ENCODE measurements at regions not wholly inside any gene's neighbourhood (a gene's known extent, or its start where the extent isn't known, plus 50 kb on each side); places are given as distances from the start of the nearest gene placed in this dataset.

DNA sequence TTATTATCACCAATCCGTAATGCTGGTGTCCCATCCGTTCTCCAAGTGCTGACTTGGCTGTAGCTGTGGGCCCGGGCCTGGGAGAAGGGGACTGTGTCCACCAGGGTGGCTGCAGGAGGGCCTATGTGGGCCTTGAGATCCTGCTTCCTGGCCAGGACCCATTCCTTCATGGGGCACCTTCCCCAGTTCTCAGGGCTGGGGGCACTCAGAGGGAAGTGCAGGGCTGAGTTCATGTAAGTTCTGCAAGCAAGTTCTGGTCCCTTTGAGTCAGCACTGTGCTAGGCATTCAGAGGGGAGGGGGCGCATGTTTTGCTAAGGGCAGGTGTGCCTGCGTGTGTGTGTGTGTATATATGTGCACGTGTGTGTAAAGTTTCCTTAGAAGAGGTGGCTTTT is 94.0 kb downstream of the GLI2 start:
- no peak for DNase-seq

DNA sequence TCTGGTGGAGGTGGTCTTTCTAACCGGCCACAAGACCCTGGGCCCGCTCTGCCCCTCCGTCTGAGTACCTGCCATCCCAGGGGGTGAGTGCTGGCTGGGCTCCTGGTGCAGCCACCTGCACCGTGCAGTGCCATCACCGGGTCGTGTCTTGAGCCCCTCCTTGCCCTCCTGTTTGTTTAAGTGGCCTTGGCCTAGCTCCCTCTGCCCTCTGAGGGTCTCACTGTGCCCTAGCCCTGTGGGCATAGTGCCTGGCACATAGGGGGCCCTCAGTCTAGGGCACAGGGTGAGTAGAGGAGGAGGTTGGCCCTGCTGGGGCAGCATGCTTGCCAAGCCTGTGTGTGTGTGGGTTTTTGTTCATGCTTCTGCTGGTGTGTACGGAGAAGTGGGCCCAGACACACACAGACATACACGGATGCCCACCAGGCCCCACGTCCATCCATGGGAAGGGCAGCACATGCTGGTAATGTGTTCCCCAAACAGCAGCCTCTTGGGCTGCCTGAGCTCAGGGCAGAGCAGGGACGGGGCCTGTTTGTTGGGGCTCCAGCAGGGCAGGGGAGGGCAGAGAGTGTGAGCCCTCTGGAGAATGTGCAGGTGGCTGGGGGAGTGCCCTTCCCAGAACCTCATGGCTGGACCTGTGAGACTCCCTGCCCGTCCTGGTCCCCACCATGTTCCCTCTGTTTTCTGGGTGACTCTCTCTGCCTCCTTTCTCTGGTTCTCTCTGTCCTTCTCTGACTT is 94.6 kb downstream of the GLI2 start:
- DNase-seq: no peak

DNA sequence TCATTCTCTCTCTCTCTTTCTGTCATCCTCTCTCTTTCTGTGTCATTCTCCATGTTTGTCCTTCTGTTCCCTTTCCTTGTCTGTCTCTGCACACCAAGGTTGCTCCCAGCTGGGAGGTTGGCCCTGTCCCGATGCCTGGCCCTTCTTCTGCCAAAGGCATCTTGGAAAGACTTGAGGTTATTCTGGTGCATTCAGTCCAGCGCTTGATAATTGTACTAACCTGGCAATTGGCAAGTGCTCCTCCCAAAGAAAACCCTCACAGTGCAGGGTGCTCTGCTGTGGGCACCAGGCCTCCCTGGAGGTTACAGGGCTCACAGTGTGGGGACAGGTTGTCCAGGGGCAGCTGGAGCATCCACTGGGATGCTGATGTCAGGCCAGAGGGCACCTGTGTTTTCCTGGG is 95.4 kb downstream of the GLI2 start:
- DNase-seq: no peak

DNA sequence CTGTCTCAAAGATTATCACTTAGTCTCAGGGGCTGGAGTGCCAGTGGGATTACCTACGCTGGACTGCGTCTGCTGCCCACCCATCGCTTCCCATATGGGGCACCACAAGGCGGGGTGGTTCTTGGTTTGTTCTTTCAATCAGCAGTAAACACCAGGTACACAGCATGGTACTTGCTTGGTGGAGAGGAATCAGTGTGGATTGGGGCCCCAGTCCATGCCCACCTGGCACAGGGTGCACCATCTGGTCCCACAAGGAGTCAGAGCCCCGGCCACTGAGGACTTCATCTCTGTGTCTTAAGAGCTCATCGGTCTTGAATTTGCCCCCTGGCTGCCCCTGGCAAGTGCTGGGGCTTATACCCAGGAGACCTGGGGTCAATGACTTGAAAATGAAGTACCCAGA is 96.2 kb downstream of the GLI2 start:
- no peak for DNase-seq

DNA sequence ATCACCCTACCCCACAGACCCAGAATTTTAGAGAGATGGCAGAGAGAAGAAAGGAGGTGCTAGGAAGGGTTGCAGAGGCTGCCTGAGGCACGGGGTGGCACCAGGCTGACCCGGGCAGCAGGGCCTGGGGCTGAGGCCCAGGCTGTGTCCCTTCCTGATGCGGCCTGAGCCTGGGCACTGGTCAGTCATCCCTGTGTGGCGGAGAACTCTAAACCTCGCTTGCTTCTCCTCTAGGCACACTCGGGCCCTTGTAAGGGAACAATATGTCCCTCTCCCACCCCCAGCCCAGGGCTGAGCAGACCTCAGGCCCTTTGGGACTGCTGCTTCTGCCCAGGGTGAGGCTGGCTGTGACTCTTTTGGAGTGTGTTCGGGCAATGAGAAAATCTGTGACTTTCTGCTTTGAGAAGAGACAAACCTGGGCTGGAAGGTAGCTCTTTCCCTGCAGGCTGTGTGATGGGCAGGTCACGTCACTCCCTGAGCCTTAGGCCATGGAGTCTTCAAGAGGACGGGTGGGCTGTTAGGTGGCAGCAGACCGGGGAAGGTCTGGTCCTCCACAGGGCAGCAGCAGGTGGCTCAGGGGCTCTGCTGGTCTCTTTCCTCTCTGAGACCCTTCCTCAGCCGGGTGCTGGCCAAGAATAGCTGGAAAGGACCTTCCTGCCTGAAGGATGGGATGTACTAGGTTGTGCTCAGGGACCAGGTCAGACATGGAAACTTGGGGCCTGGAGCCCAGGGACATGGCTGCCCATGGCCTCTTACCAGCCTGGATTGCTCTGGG is 96.8 kb downstream of the GLI2 start:
- DNase-seq: no peak

DNA sequence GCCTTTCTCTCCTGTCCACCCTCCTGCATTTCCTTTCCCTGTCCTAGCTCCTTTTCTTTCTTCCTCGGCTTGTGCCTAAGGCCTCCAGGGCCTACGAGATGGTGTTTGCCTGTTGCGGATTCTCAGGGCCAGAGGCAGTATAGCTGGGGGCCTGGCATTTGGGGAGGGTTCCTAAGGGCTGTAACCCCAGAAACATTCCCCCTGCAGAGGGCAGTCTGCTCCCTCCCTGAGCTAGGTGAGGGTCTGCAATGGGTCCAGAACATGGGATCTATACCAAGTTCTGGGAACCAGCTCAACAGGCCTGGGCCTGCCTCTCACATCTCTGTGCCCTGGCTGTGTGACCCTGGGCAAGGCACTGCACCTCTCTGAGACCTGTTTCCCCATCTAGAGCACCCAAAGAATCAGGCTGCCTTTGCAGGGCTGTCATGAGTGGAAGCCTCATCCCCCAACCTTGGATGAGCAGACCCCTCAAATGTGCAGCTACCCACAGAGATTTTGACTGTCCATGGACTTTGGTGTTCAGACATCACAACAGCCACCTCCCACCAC is 97.5 kb downstream of the GLI2 start:
- no peak for DNase-seq

DNA sequence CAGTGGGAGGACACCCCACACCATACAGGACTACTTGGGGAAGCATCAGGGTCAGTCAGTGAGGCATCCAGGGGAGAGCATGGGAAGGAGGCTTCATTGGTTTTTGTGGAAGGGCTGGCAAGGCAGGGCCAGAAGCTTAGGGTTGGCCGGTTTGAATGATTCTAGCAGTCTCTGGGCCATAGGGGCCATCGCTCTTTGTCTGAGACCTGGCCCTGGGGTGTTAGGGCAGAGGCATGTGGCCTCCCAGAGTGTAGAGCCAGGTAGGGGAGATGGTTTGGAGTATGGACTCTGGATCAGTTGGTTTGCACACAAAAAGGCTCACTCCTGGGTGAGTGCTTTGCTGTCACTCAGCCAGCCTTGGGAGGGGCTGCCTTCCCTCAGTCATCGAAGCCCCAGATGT is 98.5 kb downstream of the GLI2 start:
- no peak for DNase-seq

DNA sequence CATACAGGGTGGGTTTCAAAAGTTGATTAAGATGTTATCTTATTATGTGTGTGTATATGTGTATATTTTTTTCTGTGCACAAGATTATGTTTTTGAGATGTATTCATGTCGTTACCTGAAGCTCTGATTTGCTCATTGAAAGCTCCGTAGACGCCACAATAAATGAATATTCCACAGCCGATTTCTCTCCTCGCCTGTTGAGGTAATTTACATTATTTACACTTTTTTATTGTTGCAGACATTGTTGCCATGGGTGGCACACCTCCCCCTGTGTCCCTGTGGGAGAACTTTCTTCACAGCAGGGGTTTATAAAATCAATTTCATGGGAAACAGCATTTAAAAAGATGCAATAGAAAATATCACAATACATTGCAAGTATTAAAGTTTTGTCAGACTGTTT is 100.6 kb downstream of the GLI2 start:
- DNase-seq: no peak

DNA sequence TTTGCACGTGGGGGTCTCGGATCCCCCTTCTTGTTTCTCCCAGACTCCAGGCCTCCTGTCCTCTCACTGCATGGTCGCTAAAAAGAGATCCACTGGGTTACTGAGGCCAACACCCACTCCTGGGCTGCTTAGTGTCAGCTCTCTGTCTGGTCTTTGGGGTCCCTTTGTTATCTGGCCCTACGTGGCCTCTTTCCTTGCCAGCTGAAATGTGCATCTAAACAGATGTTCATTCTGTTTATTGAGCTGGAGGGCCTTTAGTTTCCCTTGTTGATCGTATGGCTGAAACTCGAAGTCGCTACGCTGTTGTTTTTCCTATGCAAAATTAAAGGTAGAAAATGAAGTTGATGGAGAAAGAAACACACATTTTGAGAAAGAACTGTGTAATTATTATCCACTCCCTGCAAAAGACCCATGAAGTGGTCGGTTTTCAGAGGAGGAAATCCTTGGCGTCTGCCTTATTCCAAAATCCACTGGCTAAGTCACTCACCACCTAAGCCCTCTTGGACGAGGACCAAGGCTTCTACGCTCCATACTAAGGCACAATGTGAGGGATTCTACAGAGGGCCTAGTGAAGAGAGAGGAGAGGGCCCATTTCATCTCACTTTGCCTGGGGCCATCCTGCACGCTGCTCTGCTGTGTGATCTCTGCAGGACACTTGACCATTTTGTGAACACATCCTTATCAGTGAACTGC is 105.3 kb downstream of the GLI2 start:
- DNase-seq: no peak

DNA sequence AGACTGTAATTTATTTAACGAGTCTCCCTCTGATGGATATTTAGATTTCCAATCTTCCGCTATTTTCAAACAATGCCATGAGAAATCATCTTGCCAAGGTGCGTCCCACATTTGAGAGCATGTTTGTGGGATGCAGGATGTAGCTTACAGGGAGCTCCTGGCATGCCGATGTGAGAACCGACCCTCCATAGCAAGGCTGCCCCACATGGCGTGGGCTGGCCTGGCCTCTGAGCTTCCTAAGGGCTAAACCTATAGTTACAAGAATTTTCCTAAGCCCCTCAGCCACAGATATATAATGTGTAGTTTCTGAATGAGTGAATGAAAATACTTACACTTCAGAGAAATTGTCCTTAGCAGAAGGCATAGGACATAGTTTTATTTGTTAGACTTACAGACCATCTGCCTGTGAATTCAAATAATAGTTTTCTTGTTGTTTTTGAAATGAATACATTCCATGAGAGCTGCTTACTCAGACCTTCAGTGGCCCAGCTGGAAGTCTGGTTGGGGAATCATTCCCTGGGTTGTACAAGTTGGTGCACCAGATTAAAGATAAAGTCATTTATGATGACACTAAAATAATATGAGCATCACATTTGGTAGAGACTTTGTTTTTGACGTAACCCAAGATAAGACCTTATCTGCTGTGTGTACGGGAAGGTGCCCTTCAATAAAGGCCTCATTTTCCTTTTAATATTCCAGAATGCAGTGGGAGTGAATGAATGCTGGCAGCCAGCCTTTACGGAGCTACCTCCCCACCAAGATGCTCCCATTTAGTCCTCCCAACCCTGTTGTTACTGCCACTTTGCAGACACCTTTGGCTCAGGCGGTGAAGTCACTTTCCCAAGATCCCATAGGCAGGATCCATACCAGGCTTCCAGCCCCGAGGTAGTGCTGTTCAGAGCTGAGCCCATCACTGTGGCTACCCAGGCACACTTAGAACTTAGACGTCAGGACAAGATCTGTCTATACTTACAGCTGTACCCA is 107.1 kb downstream of the GLI2 start:
- no peak for DNase-seq

DNA sequence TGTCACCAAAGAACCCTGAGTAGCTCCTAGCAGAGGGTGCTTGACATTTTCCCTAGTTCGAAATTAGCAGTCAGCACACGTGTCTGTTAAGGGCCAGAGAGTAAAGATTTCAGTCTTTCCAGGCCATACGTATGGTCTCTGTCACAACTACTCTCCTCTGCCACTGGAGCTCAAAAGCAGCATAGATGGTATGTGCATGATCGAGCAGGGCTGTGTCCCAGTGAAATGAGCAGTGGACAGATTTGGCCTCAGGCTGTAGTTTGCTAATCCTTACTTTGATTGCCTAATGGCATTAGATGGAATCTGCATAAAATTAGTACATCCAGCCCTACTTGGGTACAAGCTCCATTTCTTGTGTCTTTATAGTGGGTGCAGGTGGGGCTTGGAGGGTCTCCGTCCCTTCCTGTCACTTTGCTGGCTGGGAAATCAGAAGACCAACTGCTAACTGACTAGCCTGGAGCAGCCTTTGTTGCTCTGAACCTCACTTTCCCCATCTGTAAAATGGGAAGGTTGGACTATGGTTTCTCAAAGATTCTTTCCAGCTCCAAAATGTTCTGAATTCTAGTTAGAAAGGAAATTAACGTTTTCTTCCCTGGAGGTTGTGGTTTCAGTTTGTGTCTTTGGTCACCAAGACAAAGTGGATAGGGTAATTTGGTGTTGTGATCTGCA is 108.5 kb downstream of the GLI2 start:
- DNase-seq: no peak

DNA sequence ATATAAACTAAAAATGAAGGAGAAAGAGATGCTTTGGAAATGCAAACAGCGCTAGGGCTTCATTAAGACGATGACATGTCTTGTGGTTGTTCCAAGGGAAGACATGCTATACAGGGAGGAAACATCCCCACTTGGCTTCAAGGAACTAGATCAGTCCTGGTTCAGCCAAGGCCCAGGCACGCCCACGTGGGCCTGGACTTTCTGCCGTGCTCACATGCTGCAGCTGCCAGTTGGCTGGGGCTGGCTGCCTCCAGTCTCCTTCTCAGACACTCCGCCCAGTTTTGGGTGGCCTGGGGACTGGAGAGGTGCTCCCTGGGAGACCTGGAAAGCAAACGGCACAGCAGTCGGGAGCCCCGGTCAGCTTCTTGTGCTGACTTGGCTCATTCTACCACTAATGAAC is 109.6 kb downstream of the GLI2 start:
- peak; percentile 83 for DNase-seq

DNA sequence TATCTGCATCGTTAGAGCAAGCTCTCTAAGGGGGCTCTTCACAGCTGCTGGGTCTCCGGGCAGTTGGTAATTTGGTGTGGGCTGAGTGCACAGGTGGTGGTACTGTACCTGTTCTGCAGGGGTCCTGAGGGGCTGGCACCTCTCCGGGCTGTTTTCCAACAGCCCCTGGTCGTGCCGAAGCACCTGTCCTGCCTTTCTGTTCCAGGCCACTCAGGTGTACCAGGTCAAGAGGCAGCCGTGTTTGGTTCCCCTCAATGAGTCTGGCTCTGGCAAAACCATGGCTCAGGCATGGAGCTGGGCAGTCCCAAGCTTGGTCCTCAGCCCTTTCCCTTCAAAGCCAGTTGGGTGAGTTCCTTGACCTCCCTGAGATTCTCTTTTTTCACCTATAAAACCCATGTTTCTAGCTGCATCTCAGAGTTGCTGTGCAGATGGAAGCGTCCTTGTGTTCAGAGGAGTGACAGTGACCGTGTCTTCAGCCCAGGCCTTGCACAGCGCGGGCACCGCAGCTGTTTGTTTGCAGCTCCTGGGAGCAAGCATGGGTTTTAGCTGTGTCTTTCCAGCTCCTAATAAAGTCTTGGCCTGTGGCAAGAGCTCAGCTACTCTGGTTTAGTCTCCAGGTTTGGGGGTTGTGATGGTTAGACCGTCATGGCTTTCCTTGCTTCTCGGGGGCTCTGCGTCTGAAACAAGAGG is 110.9 kb downstream of the GLI2 start:
- DNase-seq: no peak

DNA sequence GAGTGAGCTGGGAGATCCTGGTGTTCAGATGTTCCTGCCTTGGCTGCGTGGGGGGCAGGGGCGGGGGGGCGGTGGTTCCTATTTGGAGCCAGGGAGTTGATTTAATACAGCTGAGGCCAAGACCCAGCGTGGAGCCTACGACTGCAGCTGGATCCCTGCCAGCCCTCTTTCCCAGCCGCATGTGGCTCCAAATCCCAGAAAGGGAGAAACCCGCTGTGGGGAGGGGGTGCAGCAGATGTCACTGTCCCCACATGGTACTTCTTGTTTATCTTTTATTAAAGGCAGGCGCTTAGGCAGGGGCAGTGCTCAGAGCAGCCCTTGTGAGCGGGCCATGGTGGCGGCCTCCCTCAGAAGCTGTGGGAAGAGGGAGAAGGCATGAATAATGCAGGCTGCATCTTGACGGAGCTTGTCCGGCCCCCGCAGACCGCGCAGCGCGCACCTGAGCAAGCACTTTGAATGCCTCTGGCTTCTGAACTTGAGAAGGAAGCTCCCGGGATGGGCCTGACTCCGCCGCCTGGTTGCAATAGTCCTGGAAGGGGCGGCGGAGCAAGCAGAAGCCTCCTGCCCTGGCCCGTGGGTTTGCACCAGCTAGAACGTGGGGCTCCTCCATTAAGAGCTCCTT is 112.1 kb downstream of the GLI2 start:
- DNase-seq: peak; percentile 44

DNA sequence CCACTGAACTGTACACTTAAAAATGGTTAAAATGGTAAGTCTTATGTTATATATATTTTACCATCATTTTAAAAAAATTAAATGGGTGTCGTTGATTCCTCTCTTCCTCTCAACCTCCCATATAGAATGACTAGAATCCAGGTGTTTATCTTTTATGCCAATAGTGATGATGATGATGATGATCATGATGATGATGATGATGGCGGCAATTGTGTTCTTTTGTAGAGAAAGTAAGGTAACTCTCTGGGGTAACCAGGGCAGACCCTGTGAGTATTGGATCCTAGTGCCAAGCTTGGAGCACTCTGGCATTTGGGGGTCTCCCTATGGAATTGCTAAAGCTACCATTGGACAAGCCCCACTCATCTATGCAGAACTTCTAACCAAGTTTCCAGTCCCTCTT is 113.6 kb downstream of the GLI2 start:
- no peak for DNase-seq

DNA sequence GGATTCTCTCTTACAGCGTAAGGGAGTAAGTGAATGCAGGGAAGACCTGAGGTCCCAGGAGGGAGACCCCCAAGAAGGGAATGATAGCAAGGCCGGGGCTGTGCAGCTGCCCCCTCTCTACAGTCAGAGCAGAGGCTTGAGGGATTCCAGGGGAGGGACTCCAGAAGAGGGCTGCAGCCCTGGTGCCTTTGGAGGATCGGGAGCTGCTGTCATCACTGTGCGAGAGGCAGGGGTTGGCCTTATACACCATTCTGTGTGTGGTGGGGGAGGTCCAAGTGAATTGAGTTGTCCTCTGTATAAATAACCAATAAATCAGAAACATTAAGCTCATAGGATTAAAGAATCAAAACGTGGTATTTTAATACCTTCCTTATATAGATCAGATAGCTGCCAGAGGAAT is 114.9 kb downstream of the GLI2 start:
- no peak for DNase-seq

DNA sequence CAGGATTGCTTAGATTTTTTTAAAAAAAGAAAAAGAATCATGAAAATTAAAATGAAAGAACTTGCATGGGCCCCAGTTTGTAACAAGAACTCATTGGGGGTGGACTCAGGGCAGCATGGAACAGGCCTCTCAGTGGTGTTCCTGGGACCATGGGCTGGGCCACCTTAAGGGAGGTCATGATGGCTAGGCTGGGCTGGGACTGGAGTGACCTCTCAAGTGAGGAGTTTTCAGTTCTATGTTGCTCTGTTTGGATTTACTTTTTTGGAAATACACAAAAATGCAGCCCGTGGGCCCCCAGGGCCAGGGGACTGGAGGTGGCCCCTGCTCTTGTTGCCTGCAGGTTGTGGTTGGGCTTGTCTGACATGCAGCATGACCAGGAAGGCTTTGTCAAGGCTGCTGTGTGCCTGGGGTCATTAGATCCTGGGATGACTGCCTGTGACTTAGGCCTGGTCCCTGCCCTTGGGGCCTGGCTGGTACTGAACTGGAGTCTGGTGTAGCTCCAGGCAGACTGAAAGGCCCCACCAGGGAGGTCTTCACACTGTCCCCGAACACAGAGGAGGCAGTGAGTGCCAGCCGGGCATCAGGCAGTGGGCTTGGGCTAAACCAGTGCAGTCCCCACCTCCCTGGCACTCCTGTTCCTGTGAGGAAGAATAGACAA is 115.6 kb downstream of the GLI2 start:
- no peak for DNase-seq

DNA sequence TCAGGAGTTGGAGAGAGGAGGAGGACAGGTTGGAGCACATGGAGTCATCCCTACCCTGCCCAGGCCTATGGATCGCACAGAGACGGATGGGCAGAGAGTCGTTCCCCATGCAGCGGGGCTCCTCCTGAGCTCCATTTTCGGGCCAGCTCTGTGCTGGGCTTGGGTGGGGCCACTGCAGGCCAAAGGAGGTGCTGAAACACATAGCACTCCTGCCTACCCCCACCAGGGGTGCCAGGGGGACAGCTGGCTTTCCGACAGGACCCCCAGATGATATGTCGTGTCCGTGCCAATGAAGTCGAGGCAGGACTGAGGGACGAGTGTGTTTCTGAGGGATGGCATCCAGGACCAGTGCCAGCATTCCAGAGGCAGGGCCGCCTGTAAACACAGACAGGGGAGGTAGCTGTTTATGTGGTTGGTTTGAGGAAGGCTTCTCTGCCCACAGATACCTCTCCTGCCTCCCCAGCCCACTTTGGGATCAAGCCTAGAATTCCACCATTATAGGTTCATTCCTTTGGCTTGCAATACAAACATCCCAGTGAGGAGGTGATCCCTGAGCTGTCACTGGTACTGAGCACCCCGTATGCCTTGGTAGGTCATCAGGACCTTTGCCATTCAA is 116.6 kb downstream of the GLI2 start:
- no peak for DNase-seq

DNA sequence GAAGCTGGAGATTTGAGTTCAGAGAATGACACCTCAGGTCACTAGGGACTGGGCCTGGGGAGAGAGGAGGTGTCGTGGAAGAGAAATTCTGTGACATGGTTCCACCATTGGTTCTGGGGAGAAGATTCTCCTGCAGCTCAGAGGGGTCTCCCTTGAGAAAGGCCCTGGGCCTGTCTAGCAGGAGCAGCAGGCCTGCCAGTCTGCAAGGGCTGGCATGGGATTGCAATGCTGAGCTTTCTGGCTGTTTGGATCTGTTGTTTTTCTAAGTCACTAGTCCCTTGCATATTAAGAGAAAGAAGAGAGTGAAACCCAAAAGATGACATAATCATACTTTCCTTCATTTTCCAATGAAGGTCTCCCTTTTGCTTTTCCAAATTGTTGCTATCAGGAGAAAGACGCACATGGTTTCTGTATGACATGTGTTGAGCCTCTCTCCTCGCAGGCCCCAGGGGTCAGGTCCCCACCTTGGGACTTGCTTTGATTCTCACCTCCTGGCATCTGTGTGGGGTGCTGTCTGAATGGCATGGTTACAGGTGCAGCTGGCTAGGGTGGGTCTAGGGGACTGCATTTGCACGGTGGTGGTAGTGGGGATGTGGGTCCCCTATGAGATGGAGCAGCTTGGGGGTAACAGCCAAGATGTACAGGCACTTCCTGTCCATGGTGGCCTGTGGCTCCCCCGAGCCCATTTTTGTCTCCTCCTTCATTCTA is 117.8 kb downstream of the GLI2 start:
- DNase-seq: no peak
